ENCODE measurements at regions not wholly inside any gene's neighbourhood (a gene's known extent, or its start where the extent isn't known, plus 50 kb on each side); places are given as distances from the start of the nearest gene placed in this dataset.

GRCh38 chr10:92761571-92761970 lies 71.8 kb downstream of the HHEX start:
- CTCF ChIA-PET = interaction anchor here (1.1 kb wide), 1 partner anchor 14 kb away, joined by 3 read pairs; no protein-coding TSS in a partner anchor
- no peak for DNase-seq
- H3K4me3 Mint-ChIP-seq = no peak overlapping the region
- H3K27ac Mint-ChIP-seq = no peak overlapping the region
- peaks cover 14% of the 10 kb centered on the region for H3K4me1 Mint-ChIP-seq
- H3K9me3 Mint-ChIP-seq = no peaks in the 10 kb centered on the region
- peaks cover 12% of the 10 kb centered on the region for H3K27me3 Mint-ChIP-seq
- H3K36me3 Mint-ChIP-seq (ENCODE audit: low read depth) = no peaks in the 10 kb centered on the region
- POLR2A ChIA-PET = no interaction called here

GRCh38 chr10:92763634-92764155 lies 73.9 kb downstream of the HHEX start:
- peaks cover 26% of the 10 kb centered on the region for H3K27me3 Mint-ChIP-seq
- CTCF ChIA-PET = interaction anchor here (0.9 kb wide), 2 partner anchors 12 to 546 kb away, joined by 3 to 4 read pairs; no protein-coding TSS in a partner anchor
- POLR2A ChIA-PET = no interaction called here
- peaks cover 6% of the 10 kb centered on the region for H3K4me1 Mint-ChIP-seq
- no peaks in the 10 kb centered on the region for H3K9me3 Mint-ChIP-seq
- H3K4me3 Mint-ChIP-seq = no peak overlapping the region
- DNase-seq = no peak
- no peaks in the 10 kb centered on the region for H3K36me3 Mint-ChIP-seq (ENCODE audit: low read depth)
- no peak overlapping the region for H3K27ac Mint-ChIP-seq

GRCh38 chr10:92766451-92766850 lies 76.7 kb downstream of the HHEX start:
- ChIA-PET POLR2A (interaction anchor here (0.6 kb wide), 1 partner anchor 36 kb away, joined by 4 read pairs; no protein-coding TSS in a partner anchor), CTCF (no interaction called here)
- Mint-ChIP-seq H3K4me3 (no peak overlapping the region), H3K27me3 (peaks cover 33% of the 10 kb centered on the region), H3K4me1 (no peaks in the 10 kb centered on the region), H3K27ac (no peak overlapping the region), H3K36me3 (ENCODE audit: low read depth) (no peaks in the 10 kb centered on the region), H3K9me3 (no peaks in the 10 kb centered on the region)
- DNase-seq = no peak

- ChIA-PET CTCF (no interaction called here), POLR2A (no interaction called here)
- Mint-ChIP-seq H3K36me3 (ENCODE audit: low read depth) (no peaks in the 10 kb centered on the region), H3K27me3 (peaks cover 32% of the 10 kb centered on the region), H3K27ac (no peak overlapping the region), H3K9me3 (no peaks in the 10 kb centered on the region), H3K4me1 (no peaks in the 10 kb centered on the region), H3K4me3 (no peak overlapping the region)
- DNase-seq = no peak
These were observed 78.3 kb downstream of the HHEX start for GRCh38 chr10:92768104-92768503.

- Mint-ChIP-seq H3K27ac (no peak overlapping the region), H3K27me3 (peaks cover 38% of the 10 kb centered on the region), H3K4me1 (peaks cover 2% of the 10 kb centered on the region), H3K4me3 (no peak overlapping the region), H3K9me3 (no peaks in the 10 kb centered on the region), H3K36me3 (ENCODE audit: low read depth) (no peaks in the 10 kb centered on the region)
- DNase-seq = no peak
- CTCF ChIA-PET = interaction anchor here (1.1 kb wide), 1 partner anchor 13 kb away, joined by 4 read pairs; no protein-coding TSS in a partner anchor
- POLR2A ChIA-PET = no interaction called here
These were observed 74.5 kb upstream of the EXOC6 start for GRCh38 chr10:92773776-92774175.

- H3K27ac Mint-ChIP-seq = no peak overlapping the region
- POLR2A ChIA-PET = no interaction called here
- H3K9me3 Mint-ChIP-seq = no peaks in the 10 kb centered on the region
- CTCF ChIA-PET = no interaction called here
- no peak overlapping the region for H3K4me3 Mint-ChIP-seq
- peaks cover 2% of the 10 kb centered on the region for H3K4me1 Mint-ChIP-seq
- no peaks in the 10 kb centered on the region for H3K36me3 Mint-ChIP-seq (ENCODE audit: low read depth)
- DNase-seq = no peak
- peaks cover 36% of the 10 kb centered on the region for H3K27me3 Mint-ChIP-seq
These were observed 70.2 kb upstream of the EXOC6 start for GRCh38 chr10:92778091-92778490.

GRCh38 chr10:92785118-92785517 lies 63.2 kb upstream of the EXOC6 start:
- H3K36me3 Mint-ChIP-seq (ENCODE audit: low read depth) = no peaks in the 10 kb centered on the region
- H3K9me3 Mint-ChIP-seq = no peaks in the 10 kb centered on the region
- H3K4me3 Mint-ChIP-seq = no peak overlapping the region
- ChIA-PET POLR2A (no interaction called here), CTCF (interaction anchor here (1.0 kb wide), 1 partner anchor 38 kb away, joined by 3 read pairs; no protein-coding TSS in a partner anchor)
- H3K27ac Mint-ChIP-seq = no peak overlapping the region
- H3K4me1 Mint-ChIP-seq = no peaks in the 10 kb centered on the region
- DNase-seq = no peak
- H3K27me3 Mint-ChIP-seq = peaks cover 7% of the 10 kb centered on the region

GRCh38 chr10:92787557-92788152 lies 60.7 kb upstream of the EXOC6 start:
- H3K4me1 Mint-ChIP-seq = peaks cover 2% of the 10 kb centered on the region
- H3K27ac Mint-ChIP-seq = no peak overlapping the region
- no peak for DNase-seq
- H3K9me3 Mint-ChIP-seq = no peaks in the 10 kb centered on the region
- H3K27me3 Mint-ChIP-seq = peaks cover 2% of the 10 kb centered on the region
- ChIA-PET POLR2A (no interaction called here), CTCF (interaction anchor here (0.5 kb wide), 1 partner anchor 175 kb away, joined by 3 read pairs; no protein-coding TSS in a partner anchor)
- H3K4me3 Mint-ChIP-seq = no peak overlapping the region
- H3K36me3 Mint-ChIP-seq (ENCODE audit: low read depth) = no peaks in the 10 kb centered on the region

GRCh38 chr10:92789067-92789466 lies 59.3 kb upstream of the EXOC6 start:
- ChIA-PET POLR2A (no interaction called here), CTCF (interaction anchor here (0.8 kb wide), 1 partner anchor 9 kb away, joined by 3 read pairs; no protein-coding TSS in a partner anchor)
- DNase-seq = no peak
- Mint-ChIP-seq H3K4me3 (no peak overlapping the region), H3K36me3 (ENCODE audit: low read depth) (no peaks in the 10 kb centered on the region), H3K4me1 (peaks cover 2% of the 10 kb centered on the region), H3K27ac (no peak overlapping the region), H3K9me3 (no peaks in the 10 kb centered on the region), H3K27me3 (peaks cover 2% of the 10 kb centered on the region)

GRCh38 chr10:92789786-92790185 lies 58.5 kb upstream of the EXOC6 start:
- ChIA-PET CTCF (no interaction called here), POLR2A (no interaction called here)
- no peak for DNase-seq
- peaks cover 2% of the 10 kb centered on the region for H3K4me1 Mint-ChIP-seq
- H3K27me3 Mint-ChIP-seq = peaks cover 5% of the 10 kb centered on the region
- no peaks in the 10 kb centered on the region for H3K36me3 Mint-ChIP-seq (ENCODE audit: low read depth)
- H3K9me3 Mint-ChIP-seq = no peaks in the 10 kb centered on the region
- no peak overlapping the region for H3K27ac Mint-ChIP-seq
- H3K4me3 Mint-ChIP-seq = no peak overlapping the region

- Mint-ChIP-seq H3K4me3 (no peak overlapping the region), H3K36me3 (ENCODE audit: low read depth) (no peaks in the 10 kb centered on the region), H3K27ac (no peak overlapping the region), H3K4me1 (peaks cover 2% of the 10 kb centered on the region), H3K9me3 (no peaks in the 10 kb centered on the region), H3K27me3 (peaks cover 5% of the 10 kb centered on the region)
- ChIA-PET CTCF (no interaction called here), POLR2A (no interaction called here)
- DNase-seq = no peak
These were observed 57.9 kb upstream of the EXOC6 start for GRCh38 chr10:92790440-92790839.

GRCh38 chr10:92792661-92793060 lies 55.7 kb upstream of the EXOC6 start:
- Mint-ChIP-seq H3K27me3 (peaks cover 15% of the 10 kb centered on the region), H3K4me3 (no peak overlapping the region), H3K9me3 (no peaks in the 10 kb centered on the region), H3K27ac (no peak overlapping the region), H3K36me3 (ENCODE audit: low read depth) (no peaks in the 10 kb centered on the region), H3K4me1 (peaks cover 2% of the 10 kb centered on the region)
- ChIA-PET CTCF (no interaction called here), POLR2A (no interaction called here)
- no peak for DNase-seq
